Astrocyte of the spinal cord (primary cell): ENCODE measurements at regions not wholly inside any gene's neighbourhood (a gene's known extent, or its start where the extent isn't known, plus 50 kb on each side); places are given as distances from the start of the nearest gene placed in this dataset.

ENCODE experiments used
- DNase-seq: peaks from one replicate; pipeline ENCODE4 v3.0.0; 2011; ENCODE audit warnings: low read depth, low spot score
- H3K4me3 ChIP-seq: 2 replicates; pipeline ENCODE4 v1.5.1; 2011; ENCODE audit warnings: low read depth, mild to moderate bottlenecking, low read length, moderate library complexity
- in situ Hi-C: cut with HindIII; loops from 2 replicates; pipeline ENCODE4 v1.10.0; 2017; ENCODE audit warnings: low sequenced_read_pairs
- TF ChIP-seq, protein P1 (sequence below): IDR thresholded peaks from 2 replicates; pipeline ENCODE4 v1.5.1; 2012; ENCODE audit warnings: low read depth, mild to moderate bottlenecking, low read length, inconsistent platforms

- in situ Hi-C loops, result no loop called here
- TF ChIP-seq, protein P1, sequence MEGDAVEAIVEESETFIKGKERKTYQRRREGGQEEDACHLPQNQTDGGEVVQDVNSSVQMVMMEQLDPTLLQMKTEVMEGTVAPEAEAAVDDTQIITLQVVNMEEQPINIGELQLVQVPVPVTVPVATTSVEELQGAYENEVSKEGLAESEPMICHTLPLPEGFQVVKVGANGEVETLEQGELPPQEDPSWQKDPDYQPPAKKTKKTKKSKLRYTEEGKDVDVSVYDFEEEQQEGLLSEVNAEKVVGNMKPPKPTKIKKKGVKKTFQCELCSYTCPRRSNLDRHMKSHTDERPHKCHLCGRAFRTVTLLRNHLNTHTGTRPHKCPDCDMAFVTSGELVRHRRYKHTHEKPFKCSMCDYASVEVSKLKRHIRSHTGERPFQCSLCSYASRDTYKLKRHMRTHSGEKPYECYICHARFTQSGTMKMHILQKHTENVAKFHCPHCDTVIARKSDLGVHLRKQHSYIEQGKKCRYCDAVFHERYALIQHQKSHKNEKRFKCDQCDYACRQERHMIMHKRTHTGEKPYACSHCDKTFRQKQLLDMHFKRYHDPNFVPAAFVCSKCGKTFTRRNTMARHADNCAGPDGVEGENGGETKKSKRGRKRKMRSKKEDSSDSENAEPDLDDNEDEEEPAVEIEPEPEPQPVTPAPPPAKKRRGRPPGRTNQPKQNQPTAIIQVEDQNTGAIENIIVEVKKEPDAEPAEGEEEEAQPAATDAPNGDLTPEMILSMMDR, result no peak
- DNase-seq, result no peak
Measured at GRCh38 chr12:98280152-98280551, 235.2 kb upstream of the TMPO start.

GRCh38 chr12:98280621-98281020, 234.8 kb upstream of the TMPO start:
- no peak overlapping the region for H3K4me3 ChIP-seq
- TF ChIP-seq, protein P1, result no peak
- in situ Hi-C loops, result no loop called here
- DNase-seq, result no peak

More at GRCh38 chr12:98280152-98280551, 235.2 kb upstream of the TMPO start:
- H3K4me3 ChIP-seq, result no peak overlapping the region

- TF ChIP-seq, protein P1, result no peak
- no peak overlapping the region for H3K4me3 ChIP-seq
- in situ Hi-C loops, result no loop called here
- DNase-seq, result no peak
Measured at GRCh38 chr12:98291828-98292227, 223.6 kb upstream of the TMPO start.

GRCh38 chr12:98294051-98294805, 221.2 kb upstream of the TMPO start:
- H3K4me3 ChIP-seq, result no peak overlapping the region
- DNase-seq, result no peak
- TF ChIP-seq, protein P1, result no peak
- in situ Hi-C loops, result no loop called here

GRCh38 chr12:98295681-98296080, 219.7 kb upstream of the TMPO start:
- TF ChIP-seq, protein P1, result no peak
- DNase-seq, result peak; percentile 63
- H3K4me3 ChIP-seq, result no peak overlapping the region
- in situ Hi-C loops, result no loop called here

GRCh38 chr12:98296462-98297079, 218.8 kb upstream of the TMPO start:
- no peak overlapping the region for H3K4me3 ChIP-seq
- no peak for DNase-seq
- TF ChIP-seq, protein P1, result no peak
- in situ Hi-C loops, result no loop called here
